SU-DHL-6 (cell line): ENCODE measurements at regions not wholly inside any gene's neighbourhood (a gene's known extent, or its start where the extent isn't known, plus 50 kb on each side); places are given as distances from the start of the nearest gene placed in this dataset.

Source experiments
- CTCF ChIP-seq: fragments of 200-600 bp; sonication (generic); IDR thresholded peaks from one replicate; pipeline ENCODE4 v1.5.1; 2017; ENCODE audit warnings: antibody characterized with exemption, mild to moderate bottlenecking, low read length, moderate library complexity; ENCODE audit not compliant: insufficient read depth, poor library complexity, severe bottlenecking
- EZH2phosphoT487 ChIP-seq: fragments of 200-600 bp; sonication (generic), shearing (Covaris generic); conservative IDR thresholded peaks from 2 replicates; pipeline ENCODE4 v1.6.1; 2018; ENCODE audit warnings: mild to moderate bottlenecking, antibody characterized with exemption, low read length, moderate library complexity, mixed read lengths

- TF ChIP-seq CTCF: no peak
- TF ChIP-seq EZH2phosphoT487: no peak
These were observed 269.6 kb downstream of the MN1 start for GRCh38 chr22:27531782-27532530.
